GM10248 (cell line): ENCODE measurements at regions not wholly inside any gene's neighbourhood (a gene's known extent, or its start where the extent isn't known, plus 50 kb on each side); places are given as distances from the start of the nearest gene placed in this dataset.

ENCODE experiments used
- CTCF ChIA-PET: fragments of 300-600 bp; sonication (Branson Sonifier 250); formaldehyde crosslinking; extraction: SDS; loops from one replicate; lab custom pipeline; 2021; ENCODE audit warnings: antibody characterized with exemption; lab: Yijun Ruan, JAX
- POLR2A ChIA-PET: fragments of 350-650 bp; sonication (Branson Sonifier 250); formaldehyde crosslinking; extraction: SDS; loops from one replicate; lab custom pipeline; 2020; ENCODE audit warnings: antibody characterized with exemption; lab: Yijun Ruan, JAX
- DNase-seq: peaks from one replicate; pipeline ENCODE4 v3.0.0; 2012; ENCODE audit errors: extremely low spot score
- CTCF ChIP-seq: IDR thresholded peaks from 2 replicates; pipeline ENCODE4 v1.5.1; 2012; ENCODE audit warnings: mild to moderate bottlenecking, low read depth; ENCODE audit errors: extremely low read depth, missing control alignments, control extremely low read depth

GRCh38 chr4:138572007-138572406 is 329.9 kb upstream of the SLC7A11 start:
- ChIA-PET POLR2A (no interaction called here), CTCF (no interaction called here)
- no peak for TF ChIP-seq CTCF
- DNase-seq, result no peak

GRCh38 chr4:138567696-138568095 is 325.5 kb upstream of the SLC7A11 start:
- ChIA-PET POLR2A (no interaction called here), CTCF (no interaction called here)
- TF ChIP-seq CTCF, result no peak
- DNase-seq, result no peak

GRCh38 chr4:138565576-138565975 is 323.4 kb upstream of the SLC7A11 start:
- ChIA-PET CTCF (interaction anchor here (0.8 kb wide), 1 partner anchor 1074 kb away, joined by 3 read pairs; no protein-coding TSS in a partner anchor), POLR2A (no interaction called here)
- TF ChIP-seq CTCF, result no peak

GRCh38 chr4:138562544-138562991 is 320.4 kb upstream of the SLC7A11 start:
- POLR2A ChIA-PET, result no interaction called here
- TF ChIP-seq CTCF, result no peak
- CTCF ChIA-PET, result interaction anchor here (0.7 kb wide), 1 partner anchor 22 kb away, joined by 3 read pairs; no protein-coding TSS in a partner anchor
- DNase-seq, result peak; percentile 34

More at GRCh38 chr4:138565576-138565975, 323.4 kb upstream of the SLC7A11 start:
- DNase-seq, result no peak

GRCh38 chr4:138561906-138562305 is 319.8 kb upstream of the SLC7A11 start:
- TF ChIP-seq CTCF, result no peak
- ChIA-PET POLR2A (no interaction called here), CTCF (no interaction called here)
- no peak for DNase-seq

- CTCF ChIA-PET, result no interaction called here
- no peak for DNase-seq
- no peak for TF ChIP-seq CTCF
- POLR2A ChIA-PET, result no interaction called here
Measured at GRCh38 chr4:138561276-138561880, 319.2 kb upstream of the SLC7A11 start.
